HG02870 (cell line): ENCODE measurements at regions not wholly inside any gene's neighbourhood (a gene's known extent, or its start where the extent isn't known, plus 50 kb on each side); places are given as distances from the start of the nearest gene placed in this dataset.
"Not testable (repeated sequence)": the region's sequence is repeated elsewhere in the genome, so short reads cannot be mapped to it uniquely, and the experiment has no call there.

Experiments used
- ATAC-seq: cut with Tn5 transposase; IDR thresholded peaks from one replicate; pipeline ENCODE4 v1.9.1; 2021; ENCODE audit warnings: mild to moderate bottlenecking, moderate library complexity; ENCODE audit not compliant: unreplicated experiment

- no peak for ATAC-seq
Observed at GRCh38 chr3:107150675-107151074, 226.6 kb upstream of the CCDC54 start.

GRCh38 chr3:107153981-107154380 is 223.3 kb upstream of the CCDC54 start:
- ATAC-seq = no peak

GRCh38 chr3:107172411-107172810 is 204.8 kb upstream of the CCDC54 start:
- no peak for ATAC-seq

GRCh38 chr3:107184375-107184774 is 192.9 kb upstream of the CCDC54 start:
- no peak for ATAC-seq

- ATAC-seq = no peak
Observed at GRCh38 chr3:107188262-107188661, 189.0 kb upstream of the CCDC54 start.

GRCh38 chr3:107189158-107189791 is 188.0 kb upstream of the CCDC54 start:
- no peak for ATAC-seq

- ATAC-seq = no peak
Observed at GRCh38 chr3:107193116-107193515, 184.1 kb upstream of the CCDC54 start.

- no peak for ATAC-seq
Observed at GRCh38 chr3:107198581-107199181, 178.6 kb upstream of the CCDC54 start.

GRCh38 chr3:107201146-107201545 is 176.1 kb upstream of the CCDC54 start:
- ATAC-seq = no peak

- not testable (repeated sequence) for ATAC-seq
Observed at GRCh38 chr3:107202885-107203284, 174.4 kb upstream of the CCDC54 start.

GRCh38 chr3:107204121-107204520 is 173.1 kb upstream of the CCDC54 start:
- ATAC-seq = no peak

GRCh38 chr3:107205358-107205757 is 171.9 kb upstream of the CCDC54 start:
- no peak for ATAC-seq

GRCh38 chr3:107206141-107206540 is 171.1 kb upstream of the CCDC54 start:
- no peak for ATAC-seq

- ATAC-seq = no peak
Observed at GRCh38 chr3:107206945-107207344, 170.3 kb upstream of the CCDC54 start.

GRCh38 chr3:107208100-107208499 is 169.1 kb upstream of the CCDC54 start:
- no peak for ATAC-seq

- no peak for ATAC-seq
Observed at GRCh38 chr3:107208796-107209195, 168.4 kb upstream of the CCDC54 start.

GRCh38 chr3:107209302-107209990 is 167.8 kb upstream of the CCDC54 start:
- ATAC-seq = no peak

- no peak for ATAC-seq
Observed at GRCh38 chr3:107211608-107212007, 165.6 kb upstream of the CCDC54 start.

GRCh38 chr3:107212618-107213017 is 164.6 kb upstream of the CCDC54 start:
- ATAC-seq = no peak

GRCh38 chr3:107213044-107213669 is 164.1 kb upstream of the CCDC54 start:
- ATAC-seq = no peak

- no peak for ATAC-seq
Observed at GRCh38 chr3:107216229-107216628, 161.0 kb upstream of the CCDC54 start.

GRCh38 chr3:107216711-107217110 is 160.5 kb upstream of the CCDC54 start:
- ATAC-seq = no peak
